ENCODE measurements at regions not wholly inside any gene's neighbourhood (a gene's known extent, or its start where the extent isn't known, plus 50 kb on each side); places are given as distances from the start of the nearest gene placed in this dataset.

DNA sequence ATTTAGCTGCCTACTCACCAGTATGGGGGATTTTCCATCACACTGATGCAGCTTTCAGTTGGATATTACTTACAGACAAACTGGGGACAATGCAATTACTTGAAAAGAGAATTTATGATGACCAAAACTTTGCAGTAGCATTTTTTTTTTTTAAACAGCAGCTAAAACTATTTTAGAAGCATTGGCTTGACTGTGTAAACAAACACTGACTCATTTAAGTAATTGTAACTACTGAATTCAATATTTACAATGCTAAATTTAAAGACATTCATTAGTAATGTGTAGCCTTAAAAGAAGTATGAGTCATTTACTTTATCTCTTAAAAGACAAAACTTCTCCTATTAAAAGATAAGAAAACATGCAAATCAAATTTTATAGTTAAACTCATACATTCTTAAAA is 295.9 kb upstream of the FERMT1 start:
- TF ChIP-seq, protein P1, sequence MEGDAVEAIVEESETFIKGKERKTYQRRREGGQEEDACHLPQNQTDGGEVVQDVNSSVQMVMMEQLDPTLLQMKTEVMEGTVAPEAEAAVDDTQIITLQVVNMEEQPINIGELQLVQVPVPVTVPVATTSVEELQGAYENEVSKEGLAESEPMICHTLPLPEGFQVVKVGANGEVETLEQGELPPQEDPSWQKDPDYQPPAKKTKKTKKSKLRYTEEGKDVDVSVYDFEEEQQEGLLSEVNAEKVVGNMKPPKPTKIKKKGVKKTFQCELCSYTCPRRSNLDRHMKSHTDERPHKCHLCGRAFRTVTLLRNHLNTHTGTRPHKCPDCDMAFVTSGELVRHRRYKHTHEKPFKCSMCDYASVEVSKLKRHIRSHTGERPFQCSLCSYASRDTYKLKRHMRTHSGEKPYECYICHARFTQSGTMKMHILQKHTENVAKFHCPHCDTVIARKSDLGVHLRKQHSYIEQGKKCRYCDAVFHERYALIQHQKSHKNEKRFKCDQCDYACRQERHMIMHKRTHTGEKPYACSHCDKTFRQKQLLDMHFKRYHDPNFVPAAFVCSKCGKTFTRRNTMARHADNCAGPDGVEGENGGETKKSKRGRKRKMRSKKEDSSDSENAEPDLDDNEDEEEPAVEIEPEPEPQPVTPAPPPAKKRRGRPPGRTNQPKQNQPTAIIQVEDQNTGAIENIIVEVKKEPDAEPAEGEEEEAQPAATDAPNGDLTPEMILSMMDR (IDR thresholded peaks at IDR 0.05): no peak
- no peak for TF ChIP-seq POLR2A (IDR thresholded peaks at IDR 0.05)

All from ovary (tissue), 3 donors.